Smooth muscle cell of the brain vasculature (primary cell): ENCODE measurements at regions not wholly inside any gene's neighbourhood (a gene's known extent, or its start where the extent isn't known, plus 50 kb on each side); places are given as distances from the start of the nearest gene placed in this dataset.

Experiments
- DNase-seq: peaks from one replicate; pipeline ENCODE4 v3.0.0-alpha.2; 2012; ENCODE audit warnings: low read depth, low spot score

- no peak for DNase-seq
Observed at GRCh38 chr15:27622371-27622770, 476.7 kb downstream of the OCA2 start.

GRCh38 chr15:27619204-27619603 is 479.9 kb downstream of the OCA2 start:
- DNase-seq: no peak

- no peak for DNase-seq
Observed at GRCh38 chr15:27617013-27617412, 482.1 kb downstream of the OCA2 start.

DNA sequence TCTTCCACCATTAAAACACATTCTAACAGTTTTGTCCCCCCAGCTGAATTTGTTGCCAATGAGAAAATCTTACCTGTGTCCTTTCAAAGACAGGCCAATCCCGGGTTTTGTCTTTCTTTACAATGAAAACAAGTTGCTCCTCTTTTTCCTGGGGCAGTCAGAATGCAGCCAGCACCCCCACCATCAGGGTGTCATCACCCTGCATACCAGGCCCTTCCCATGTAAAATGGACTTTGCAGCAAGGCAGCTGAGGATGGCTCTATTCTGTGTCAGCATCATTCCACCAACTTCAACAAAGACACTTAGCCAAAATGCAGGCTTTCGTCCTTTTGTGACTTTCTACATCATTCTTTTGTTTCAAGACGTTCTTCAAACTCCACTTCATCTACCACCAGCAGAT is 490.9 kb downstream of the OCA2 start:
- no peak for DNase-seq

- no peak for DNase-seq
Observed at GRCh38 chr15:27601239-27601960, 497.7 kb downstream of the OCA2 start.

- DNase-seq: no peak
Observed at GRCh38 chr15:27599034-27599433, 500.1 kb downstream of the OCA2 start.

DNA sequence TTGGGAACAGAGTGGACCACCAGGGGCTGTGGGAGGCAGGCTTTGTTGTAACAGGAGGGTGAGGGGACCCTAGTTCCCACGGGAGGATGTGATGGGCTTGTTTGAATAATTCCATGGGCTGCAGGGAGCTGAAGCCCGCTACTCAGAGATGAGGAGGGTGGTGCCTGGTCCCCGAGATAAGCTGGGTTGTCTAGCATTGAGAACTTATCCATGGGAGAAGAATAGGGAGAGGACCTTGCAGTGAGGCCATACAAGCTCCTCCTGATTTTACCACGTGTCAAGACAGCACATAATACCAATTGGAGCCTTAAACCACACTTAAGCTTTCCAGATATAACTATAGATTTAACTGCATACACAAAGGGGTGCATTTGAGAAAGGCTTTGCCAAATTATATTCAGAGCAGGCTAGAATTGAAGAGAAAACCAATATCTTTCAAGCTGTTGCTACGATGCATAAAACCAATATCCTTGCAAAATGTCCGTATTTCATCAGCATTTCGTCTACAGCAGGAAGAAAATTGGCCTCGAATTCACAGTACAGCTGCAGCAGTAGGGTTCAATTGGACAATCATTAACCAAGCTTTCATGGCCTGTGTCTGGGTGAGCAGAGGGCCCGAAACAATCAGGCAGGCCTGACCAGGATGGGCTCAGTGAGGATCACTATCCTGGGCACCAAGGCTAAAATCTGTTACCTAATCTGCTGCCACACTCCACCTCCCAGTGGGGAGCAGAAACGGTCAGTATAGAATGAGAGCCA is 500.7 kb downstream of the OCA2 start:
- DNase-seq: no peak

DNA sequence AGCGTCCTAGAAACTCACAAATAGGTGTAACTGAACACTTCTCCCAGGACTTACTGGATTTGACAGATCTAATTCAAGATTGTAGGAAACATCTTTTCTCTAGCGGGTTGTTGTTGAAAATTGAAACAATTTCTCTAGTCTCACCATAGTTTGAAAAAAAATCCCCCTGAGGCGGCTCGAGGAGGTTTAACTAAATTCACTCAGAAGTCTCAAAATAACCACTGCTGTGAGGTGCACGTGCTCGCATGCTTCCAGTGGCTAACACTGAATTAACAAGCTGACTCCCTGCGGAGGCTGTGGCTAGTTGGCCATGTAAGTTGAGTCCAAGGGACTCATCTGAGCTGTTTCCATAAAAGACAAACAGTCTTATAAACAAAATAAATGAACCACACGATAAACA is 503.9 kb downstream of the OCA2 start:
- no peak for DNase-seq

DNA sequence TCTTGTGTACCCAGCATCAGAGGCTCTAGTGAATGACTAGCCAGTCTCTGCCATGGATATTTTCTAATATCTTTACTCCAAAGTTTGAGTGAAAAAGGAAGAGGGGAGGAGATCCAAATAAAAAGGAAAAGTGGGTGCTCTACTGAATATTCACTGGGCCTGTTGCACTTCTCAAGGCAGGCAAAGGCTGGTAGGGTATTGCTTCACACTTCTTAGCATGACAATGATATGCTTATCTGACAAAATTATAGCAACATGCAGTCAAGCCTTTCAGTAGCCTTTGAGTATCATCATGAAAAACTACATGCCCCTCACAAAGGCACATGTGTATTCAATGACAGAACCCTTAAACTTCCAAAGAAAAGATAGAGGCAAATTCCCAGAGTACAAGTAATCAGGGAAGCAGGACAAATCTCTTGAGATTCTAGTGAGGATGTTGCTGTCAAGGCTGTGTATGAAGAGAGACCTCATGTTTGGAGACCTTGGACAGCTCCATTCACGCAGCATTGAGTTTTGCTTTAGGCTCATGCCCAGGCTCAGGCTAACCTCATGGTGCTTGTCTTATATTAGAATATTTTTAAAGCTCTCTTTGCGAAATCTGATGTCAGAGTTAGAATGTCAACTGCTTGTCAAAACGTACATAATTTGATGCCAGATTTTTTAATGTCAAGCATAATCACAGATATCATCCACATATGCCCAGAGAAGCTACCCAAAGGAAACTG is 506.9 kb downstream of the OCA2 start:
- no peak for DNase-seq
